DOHH2 (cell line): ENCODE measurements at regions not wholly inside any gene's neighbourhood (a gene's known extent, or its start where the extent isn't known, plus 50 kb on each side); places are given as distances from the start of the nearest gene placed in this dataset.
"Not testable (repeated sequence)": the region's sequence is repeated elsewhere in the genome, so short reads cannot be mapped to it uniquely, and the experiment has no call there.

Experiments used
- H3F3A ChIP-seq: fragments of 200-600 bp; sonication (generic), shearing (Covaris generic); 2 replicates; pipeline ENCODE4 v1.6.0; 2016; ENCODE audit warnings: antibody characterized with exemption, mild to moderate bottlenecking; ENCODE audit not compliant: control insufficient read depth, insufficient read depth
- H3K27ac ChIP-seq: fragments of 200-600 bp; sonication (generic); 2 replicates; pipeline ENCODE4 v1.5.1; 2014; ENCODE audit warnings: low read depth, mild to moderate bottlenecking, low read length, moderate library complexity
- H3K27me3 ChIP-seq: fragments of 200-600 bp; sonication (generic); 2 replicates; pipeline ENCODE4 v1.6.1; 2014; ENCODE audit warnings: mild to moderate bottlenecking, low read length, mixed read lengths; ENCODE audit not compliant: control insufficient read depth
- H3K36me3 ChIP-seq: fragments of 200-600 bp; sonication (generic); 2 replicates; pipeline ENCODE4 v1.6.1; 2014; ENCODE audit warnings: mild to moderate bottlenecking, low read length, moderate library complexity, mixed read lengths; ENCODE audit not compliant: control insufficient read depth
- H3K4me1 ChIP-seq: fragments of 200-600 bp; sonication (generic); 2 replicates; pipeline ENCODE4 v1.6.1; 2014; ENCODE audit warnings: mild to moderate bottlenecking, low read length, mixed read lengths; ENCODE audit not compliant: control insufficient read depth
- H3K4me2 ChIP-seq: fragments of 200-600 bp; sonication (generic); 2 replicates; pipeline ENCODE4 v1.6.0; 2014; ENCODE audit warnings: mild to moderate bottlenecking, low read length, moderate library complexity
- H3K4me3 ChIP-seq: fragments of 200-600 bp; sonication (generic); 2 replicates; pipeline ENCODE4 v1.5.1; 2014; ENCODE audit warnings: mild to moderate bottlenecking, low read length, mixed read lengths
- H3K79me2 ChIP-seq: fragments of 200-600 bp; sonication (generic); 2 replicates; pipeline ENCODE4 v1.6.1; 2014; ENCODE audit warnings: mild to moderate bottlenecking, low read length, mixed read lengths; ENCODE audit not compliant: control insufficient read depth
- H3K9me2 ChIP-seq: fragments of 200-600 bp; sonication (generic); replicated peaks from 2 replicates; pipeline ENCODE4 v1.6.1; 2014; ENCODE audit warnings: mild to moderate bottlenecking, low read length, mixed read lengths; ENCODE audit not compliant: control insufficient read depth
- H3K9me3 ChIP-seq: fragments of 200-600 bp; sonication (generic); 2 replicates; pipeline ENCODE4 v1.6.1; 2014; ENCODE audit warnings: antibody characterized with exemption, low read length, mixed read lengths; ENCODE audit not compliant: control insufficient read depth, insufficient read depth
- H4K20me1 ChIP-seq: fragments of 200-600 bp; sonication (generic); 2 replicates; pipeline ENCODE4 v1.6.0; 2014; ENCODE audit warnings: low read depth, mild to moderate bottlenecking, antibody characterized with exemption, low read length, moderate library complexity; ENCODE audit not compliant: control insufficient read depth, insufficient read depth
- EZH2phosphoT487 ChIP-seq: fragments of 200-600 bp; sonication (generic); IDR thresholded peaks from 2 replicates; pipeline ENCODE4 v1.6.1; 2017; ENCODE audit warnings: borderline replicate concordance, mild to moderate bottlenecking, antibody characterized with exemption, low read length, moderate library complexity, mixed read lengths
- TF ChIP-seq, protein P1 (sequence below): fragments of 200-600 bp; sonication (generic); IDR thresholded peaks from one replicate; pipeline ENCODE4 v1.5.1; 2014; ENCODE audit warnings: antibody characterized with exemption, mild to moderate bottlenecking, low read depth, low read length; ENCODE audit not compliant: poor library complexity, severe bottlenecking

DNA sequence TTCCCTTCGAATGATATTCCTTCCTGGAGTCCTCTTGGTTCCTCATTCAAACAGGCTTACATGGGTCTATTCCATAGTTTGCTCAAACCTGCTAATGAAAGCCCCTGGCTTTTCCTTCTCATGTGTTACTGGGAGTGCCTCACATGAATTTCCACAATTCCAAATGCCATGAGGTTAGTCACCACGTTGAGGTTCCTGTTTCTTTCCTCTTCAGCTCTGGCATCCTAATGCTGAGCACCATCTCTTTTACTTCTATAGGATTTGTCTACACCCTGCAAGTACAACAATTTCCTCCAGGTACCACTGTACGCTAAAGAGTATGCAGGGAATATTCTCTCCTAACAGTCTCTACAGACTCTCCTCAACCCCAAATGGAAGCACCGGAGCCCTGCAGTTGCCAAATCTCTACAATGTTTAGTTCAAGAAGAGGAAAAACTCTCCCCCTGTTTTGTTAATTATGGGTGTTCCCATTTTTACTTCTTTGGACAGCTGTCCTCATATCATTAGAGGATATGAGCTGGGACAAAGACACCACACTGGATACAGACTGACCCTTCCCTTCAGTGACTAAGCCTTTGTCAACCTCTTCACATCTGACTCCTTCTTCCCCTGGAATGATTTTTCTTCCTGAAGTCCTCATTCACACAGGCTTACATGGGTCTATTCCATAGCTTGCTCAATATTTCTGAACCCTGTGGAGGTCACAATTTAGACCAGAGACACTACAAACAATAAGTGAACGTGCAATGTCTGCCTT is 145.8 kb upstream of the BET1 start:
- H3K27ac ChIP-seq, result no peak overlapping the region
- H3K4me2 ChIP-seq, result no peak overlapping the region
- no peak overlapping the region for H3K4me3 ChIP-seq
- no peaks in the 10 kb centered on the region for H3K36me3 ChIP-seq
- no peaks in the 10 kb centered on the region for H4K20me1 ChIP-seq
- H3K79me2 ChIP-seq, result no peaks in the 10 kb centered on the region
- no peaks in the 10 kb centered on the region for H3K9me3 ChIP-seq
- no peaks in the 10 kb centered on the region; the same call in 1 of the 2 replicates for H3K27me3 ChIP-seq
- H3K9me2 ChIP-seq, result no peaks in the 10 kb centered on the region
- no peak for TF ChIP-seq EZH2phosphoT487
- TF ChIP-seq, protein P1, sequence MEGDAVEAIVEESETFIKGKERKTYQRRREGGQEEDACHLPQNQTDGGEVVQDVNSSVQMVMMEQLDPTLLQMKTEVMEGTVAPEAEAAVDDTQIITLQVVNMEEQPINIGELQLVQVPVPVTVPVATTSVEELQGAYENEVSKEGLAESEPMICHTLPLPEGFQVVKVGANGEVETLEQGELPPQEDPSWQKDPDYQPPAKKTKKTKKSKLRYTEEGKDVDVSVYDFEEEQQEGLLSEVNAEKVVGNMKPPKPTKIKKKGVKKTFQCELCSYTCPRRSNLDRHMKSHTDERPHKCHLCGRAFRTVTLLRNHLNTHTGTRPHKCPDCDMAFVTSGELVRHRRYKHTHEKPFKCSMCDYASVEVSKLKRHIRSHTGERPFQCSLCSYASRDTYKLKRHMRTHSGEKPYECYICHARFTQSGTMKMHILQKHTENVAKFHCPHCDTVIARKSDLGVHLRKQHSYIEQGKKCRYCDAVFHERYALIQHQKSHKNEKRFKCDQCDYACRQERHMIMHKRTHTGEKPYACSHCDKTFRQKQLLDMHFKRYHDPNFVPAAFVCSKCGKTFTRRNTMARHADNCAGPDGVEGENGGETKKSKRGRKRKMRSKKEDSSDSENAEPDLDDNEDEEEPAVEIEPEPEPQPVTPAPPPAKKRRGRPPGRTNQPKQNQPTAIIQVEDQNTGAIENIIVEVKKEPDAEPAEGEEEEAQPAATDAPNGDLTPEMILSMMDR, result no peak
- H3F3A ChIP-seq, result no peaks in the 10 kb centered on the region
- H3K4me1 ChIP-seq, result no peaks in the 10 kb centered on the region

DNA sequence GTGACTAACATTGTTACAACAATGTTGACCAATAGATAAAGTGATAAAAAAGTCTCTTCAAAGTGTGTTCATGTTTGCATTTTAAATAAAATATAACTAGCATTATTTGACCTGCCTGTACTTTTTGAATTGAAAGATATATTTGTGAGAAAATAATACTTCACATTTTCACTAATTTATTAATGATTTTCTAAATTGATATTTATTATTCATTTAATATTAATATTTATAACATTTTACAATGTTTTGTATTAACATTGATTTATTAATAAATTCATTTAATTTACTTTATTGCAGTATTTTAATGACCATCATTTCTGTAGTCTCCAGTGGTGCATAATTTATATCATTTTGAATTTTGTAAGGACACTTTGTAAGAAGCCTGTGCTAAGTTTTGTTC is 150.0 kb upstream of the BET1 start:
- Histone ChIP-seq H3K4me3 (no peak overlapping the region), H3K36me3 (no peaks in the 10 kb centered on the region), H4K20me1 (no peaks in the 10 kb centered on the region), H3K9me2 (no peaks in the 10 kb centered on the region), H3K27ac (no peak overlapping the region), H3K79me2 (no peaks in the 10 kb centered on the region), H3F3A (no peaks in the 10 kb centered on the region), H3K27me3 (no peaks in the 10 kb centered on the region), H3K4me2 (no peak overlapping the region), H3K4me1 (no peaks in the 10 kb centered on the region), H3K9me3 (no peaks in the 10 kb centered on the region)
- TF ChIP-seq EZH2phosphoT487, result no peak
- TF ChIP-seq, protein P1, result no peak

DNA sequence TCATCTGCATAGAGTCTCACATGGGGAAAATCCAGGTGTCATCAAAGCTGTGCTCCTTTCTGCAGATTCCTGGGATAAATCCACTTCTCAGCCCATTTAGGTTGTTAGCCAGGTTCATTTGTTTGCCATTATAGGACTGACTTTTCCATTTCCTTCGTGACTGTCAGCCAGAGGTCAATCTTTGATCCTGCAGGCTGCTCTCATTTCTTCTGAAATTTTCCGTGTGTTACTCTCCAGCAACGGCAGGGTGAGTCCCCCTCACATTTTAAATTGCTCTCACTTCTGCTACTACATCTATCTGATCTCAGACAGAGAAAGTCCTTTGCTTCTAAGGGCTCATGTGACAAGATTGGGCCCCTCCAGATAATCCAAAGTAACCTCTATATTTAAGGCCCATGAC is 150.7 kb upstream of the BET1 start:
- Histone ChIP-seq H4K20me1 (no peaks in the 10 kb centered on the region), H3K79me2 (no peaks in the 10 kb centered on the region), H3K9me3 (no peaks in the 10 kb centered on the region), H3K4me1 (no peaks in the 10 kb centered on the region), H3K27ac (no peak overlapping the region), H3K4me3 (no peak overlapping the region), H3F3A (no peaks in the 10 kb centered on the region), H3K36me3 (no peaks in the 10 kb centered on the region), H3K27me3 (no peaks in the 10 kb centered on the region), H3K9me2 (no peaks in the 10 kb centered on the region), H3K4me2 (no peak overlapping the region)
- no peak for TF ChIP-seq EZH2phosphoT487
- TF ChIP-seq, protein P1, result no peak

- H3K4me2 ChIP-seq, result not testable (repeated sequence)
Observed at GRCh38 chr7:94157659-94158306, 153.6 kb upstream of the BET1 start.

More at GRCh38 chr7:94157659-94158306, 153.6 kb upstream of the BET1 start:
- H3K4me3 ChIP-seq, H3K36me3 ChIP-seq, H3K79me2 ChIP-seq, H3F3A ChIP-seq, H3K27ac ChIP-seq, H4K20me1 ChIP-seq, H3K9me3 ChIP-seq, H3K27me3 ChIP-seq, H3K9me2 ChIP-seq: not testable (repeated sequence)
- peaks cover 17% of the 10 kb centered on the region for H3K4me1 ChIP-seq
